K562 (cell line): ENCODE measurements at regions not wholly inside any gene's neighbourhood (a gene's known extent, or its start where the extent isn't known, plus 50 kb on each side); places are given as distances from the start of the nearest gene placed in this dataset.

ENCODE experiments used
- BRCA1 ChIP-seq, 2 experiments: fragments of 450-650 bp in 1 of 2; sonication (generic) in 1 of 2; formaldehyde crosslinking in 1 of 2; IDR thresholded peaks; 2 replicates each; pipeline versions ENCODE4 v1.5.0 to v1.6.1; 2017 to 2020; ENCODE audit warnings: mild to moderate bottlenecking in 1 of 2, missing genetic modification reagents in 1 of 2
- ETS2 ChIP-seq: IDR thresholded peaks from 2 replicates; pipeline ENCODE4 v1.6.1; 2016; ENCODE audit warnings: borderline replicate concordance, missing genetic modification characterization, mild to moderate bottlenecking, moderate library complexity, missing compliant biosample characterization; ENCODE audit not compliant: poor library complexity, severe bottlenecking
- EZH2 ChIP-seq: IDR thresholded peaks from 2 replicates; pipeline ENCODE4 v1.6.1; 2012; ENCODE audit warnings: low read depth, mild to moderate bottlenecking, inconsistent platforms, low read length, borderline replicate concordance
- FOS ChIP-seq: IDR thresholded peaks from 3 replicates; pipeline ENCODE4 v1.6.1; 2011; ENCODE audit not compliant: insufficient read length; ENCODE audit errors: extremely low read depth
- GABPA ChIP-seq: fragments of 200-800 bp; sonication (Bioruptor generic); conservative IDR thresholded peaks from 2 replicates; pipeline ENCODE4 v1.6.1; 2016; ENCODE audit warnings: low read depth, missing genetic modification characterization, missing compliant biosample characterization
- GATAD2A ChIP-seq: fragments of 450-650 bp; IDR thresholded peaks from 2 replicates; pipeline ENCODE4 v1.6.1; 2017
- JUNB ChIP-seq: fragments of 450-650 bp; formaldehyde crosslinking; conservative IDR thresholded peaks from 2 replicates; pipeline ENCODE4 v1.4.0; 2020; ENCODE audit warnings: mild to moderate bottlenecking
- JUND ChIP-seq, 2 experiments: IDR thresholded peaks; 2 replicates in 1 of 2; 3 replicates in 1 of 2; pipeline ENCODE4 v1.6.1; 2011; ENCODE audit warnings: borderline replicate concordance in 2 of 2, low read depth in 2 of 2, low read length in 2 of 2, improper control_type of control experiment in 1 of 2, missing biosample characterization in 1 of 2, missing genetic modification characterization in 1 of 2, missing genetic modification reagents in 1 of 2
- MTF1 ChIP-seq: fragments of 250-450 bp; sonication (Bioruptor Pico); IDR thresholded peaks from 2 replicates; pipeline ENCODE4 v1.9.0; 2021; ENCODE audit warnings: moderate library complexity, mild to moderate bottlenecking, inconsistent platforms, borderline replicate concordance
- ZNF274 ChIP-seq: IDR thresholded peaks from 2 replicates; pipeline ENCODE4 v1.6.1; 2011; ENCODE audit warnings: low read depth, mild to moderate bottlenecking, low read length, moderate library complexity, borderline replicate concordance
- TF ChIP-seq, protein P1 (sequence below), 3 experiments: IDR thresholded peaks in 2 of 3; conservative IDR thresholded peaks in 1 of 3; 2 replicates each; pipeline ENCODE4 v1.5.1; 2011 to 2012; ENCODE audit warnings: low read length in 3 of 3, mild to moderate bottlenecking in 3 of 3, control low read depth in 2 of 3, improper control_type of control experiment in 1 of 3, inconsistent platforms in 1 of 3, low read depth in 1 of 3, mixed read lengths in 1 of 3, moderate library complexity in 1 of 3; ENCODE audit not compliant: insufficient read depth in 2 of 3
- TF ChIP-seq, protein P2 (sequence below), 2 experiments: fragments of 450-650 bp; IDR thresholded peaks; 2 replicates each; pipeline ENCODE4 v1.6.1; 2016; ENCODE audit warnings: mild to moderate bottlenecking in 2 of 2, borderline replicate concordance in 1 of 2, low read depth in 1 of 2, moderate library complexity in 1 of 2

- TF ChIP-seq EZH2 (no peak), GABPA (tag) (no peak), ZNF274 (no peak), ETS2 (tag) (no peak), JUND (IDR thresholded peaks at IDR 0.05; ENCODE audit: borderline replicate concordance, low read depth, low read length) (no peak), JUND (tag; IDR thresholded peaks at IDR 0.05; ENCODE audit: borderline replicate concordance, low read depth, low read length) (no peak), FOS (no peak), BRCA1 (IDR thresholded peaks at IDR 0.05) (no peak), BRCA1 (CRISPR knock-in tag; IDR thresholded peaks at IDR 0.05) (no peak), JUNB (CRISPR knock-in tag) (no peak), GATAD2A (no peak), MTF1 (CRISPR knock-in tag) (no peak)
- TF ChIP-seq, protein P1, sequence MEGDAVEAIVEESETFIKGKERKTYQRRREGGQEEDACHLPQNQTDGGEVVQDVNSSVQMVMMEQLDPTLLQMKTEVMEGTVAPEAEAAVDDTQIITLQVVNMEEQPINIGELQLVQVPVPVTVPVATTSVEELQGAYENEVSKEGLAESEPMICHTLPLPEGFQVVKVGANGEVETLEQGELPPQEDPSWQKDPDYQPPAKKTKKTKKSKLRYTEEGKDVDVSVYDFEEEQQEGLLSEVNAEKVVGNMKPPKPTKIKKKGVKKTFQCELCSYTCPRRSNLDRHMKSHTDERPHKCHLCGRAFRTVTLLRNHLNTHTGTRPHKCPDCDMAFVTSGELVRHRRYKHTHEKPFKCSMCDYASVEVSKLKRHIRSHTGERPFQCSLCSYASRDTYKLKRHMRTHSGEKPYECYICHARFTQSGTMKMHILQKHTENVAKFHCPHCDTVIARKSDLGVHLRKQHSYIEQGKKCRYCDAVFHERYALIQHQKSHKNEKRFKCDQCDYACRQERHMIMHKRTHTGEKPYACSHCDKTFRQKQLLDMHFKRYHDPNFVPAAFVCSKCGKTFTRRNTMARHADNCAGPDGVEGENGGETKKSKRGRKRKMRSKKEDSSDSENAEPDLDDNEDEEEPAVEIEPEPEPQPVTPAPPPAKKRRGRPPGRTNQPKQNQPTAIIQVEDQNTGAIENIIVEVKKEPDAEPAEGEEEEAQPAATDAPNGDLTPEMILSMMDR (IDR thresholded peaks at IDR 0.05 in 2 of 3, conservative IDR thresholded peaks at IDR 0.05 in 1 of 3; ENCODE audit: insufficient read depth in 2 of 3, low read depth in 1 of 3, low read length in 3 of 3): no peak
- TF ChIP-seq, protein P2, sequence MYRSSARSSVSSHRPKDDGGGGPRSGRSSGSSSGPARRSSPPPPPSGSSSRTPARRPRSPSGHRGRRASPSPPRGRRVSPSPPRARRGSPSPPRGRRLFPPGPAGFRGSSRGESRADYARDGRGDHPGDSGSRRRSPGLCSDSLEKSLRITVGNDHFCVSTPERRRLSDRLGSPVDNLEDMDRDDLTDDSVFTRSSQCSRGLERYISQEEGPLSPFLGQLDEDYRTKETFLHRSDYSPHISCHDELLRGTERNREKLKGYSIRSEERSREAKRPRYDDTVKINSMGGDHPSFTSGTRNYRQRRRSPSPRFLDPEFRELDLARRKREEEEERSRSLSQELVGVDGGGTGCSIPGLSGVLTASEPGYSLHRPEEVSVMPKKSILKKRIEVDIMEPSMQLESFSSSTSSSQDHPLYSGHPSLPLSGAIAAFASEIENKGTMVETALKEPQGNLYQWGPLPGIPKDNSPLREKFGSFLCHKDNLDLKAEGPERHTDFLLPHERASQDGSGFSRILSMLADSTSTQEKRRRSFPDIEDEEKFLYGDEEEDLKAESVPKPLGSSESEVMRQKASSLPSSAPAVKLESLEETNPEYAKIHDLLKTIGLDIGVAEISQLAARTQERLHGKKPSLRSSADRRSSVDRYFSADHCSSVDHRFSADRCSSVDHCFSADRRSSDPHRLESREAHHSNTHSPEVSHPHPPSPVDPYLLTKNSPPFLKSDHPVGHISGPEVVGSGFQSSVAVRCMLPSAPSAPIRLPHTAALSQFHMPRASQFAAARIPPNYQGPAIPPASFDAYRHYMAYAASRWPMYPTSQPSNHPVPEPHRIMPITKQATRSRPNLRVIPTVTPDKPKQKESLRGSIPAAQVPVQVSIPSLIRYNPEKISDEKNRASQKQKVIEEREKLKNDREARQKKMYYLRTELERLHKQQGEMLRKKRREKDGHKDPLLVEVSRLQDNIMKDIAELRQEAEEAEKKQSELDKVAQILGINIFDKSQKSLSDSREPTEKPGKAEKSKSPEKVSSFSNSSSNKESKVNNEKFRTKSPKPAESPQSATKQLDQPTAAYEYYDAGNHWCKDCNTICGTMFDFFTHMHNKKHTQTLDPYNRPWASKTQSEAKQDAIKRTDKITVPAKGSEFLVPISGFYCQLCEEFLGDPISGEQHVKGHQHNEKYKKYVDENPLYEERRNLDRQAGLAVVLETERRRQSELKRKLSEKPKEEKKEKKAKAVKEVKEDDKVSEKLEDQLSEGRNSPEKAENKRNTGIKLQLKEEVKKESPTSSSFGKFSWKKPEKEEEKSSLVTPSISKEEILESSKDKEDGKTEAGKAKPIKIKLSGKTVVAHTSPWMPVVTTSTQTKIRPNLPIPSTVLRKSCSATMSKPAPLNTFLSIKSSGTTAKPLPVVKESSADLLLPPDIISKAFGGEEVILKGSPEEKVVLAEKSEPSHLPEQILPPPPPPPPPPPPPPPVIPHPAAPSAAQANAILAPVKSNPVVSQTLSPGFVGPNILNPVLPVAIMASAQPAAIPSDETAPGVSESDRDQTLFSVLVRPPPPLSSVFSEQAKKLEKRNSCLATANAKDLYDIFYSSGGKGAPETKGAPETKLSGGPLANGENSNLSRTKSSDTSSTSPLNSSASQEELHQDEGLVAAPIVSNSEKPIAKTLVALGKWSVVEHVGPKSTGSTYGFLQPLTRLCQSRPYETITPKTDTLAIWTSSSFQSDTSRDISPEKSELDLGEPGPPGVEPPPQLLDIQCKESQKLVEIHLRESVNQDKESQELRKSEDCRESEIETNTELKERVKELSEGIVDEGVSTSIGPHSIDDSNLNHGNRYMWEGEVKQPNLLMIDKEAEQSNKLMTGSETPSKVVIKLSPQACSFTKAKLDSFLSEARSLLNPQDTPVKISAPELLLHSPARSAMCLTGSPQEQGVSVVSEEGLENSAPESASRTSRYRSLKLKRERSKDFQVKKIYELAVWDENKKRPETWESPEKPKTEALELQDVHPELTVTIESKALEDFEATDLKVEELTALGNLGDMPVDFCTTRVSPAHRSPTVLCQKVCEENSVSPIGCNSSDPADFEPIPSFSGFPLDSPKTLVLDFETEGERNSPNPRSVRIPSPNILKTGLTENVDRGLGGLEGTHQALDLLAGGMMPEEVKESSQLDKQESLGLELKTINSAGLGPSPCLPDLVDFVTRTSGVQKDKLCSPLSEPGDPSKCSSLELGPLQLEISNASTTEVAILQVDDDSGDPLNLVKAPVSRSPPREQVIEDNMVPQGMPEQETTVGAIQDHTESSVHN (IDR thresholded peaks at IDR 0.05; ENCODE audit: borderline replicate concordance in 1 of 2, low read depth in 1 of 2): no peak
These were observed 58.1 kb upstream of the NLK start for GRCh38 chr17:27984404-27984803.
